DMS79 (cell line): ENCODE measurements at regions not wholly inside any gene's neighbourhood (a gene's known extent, or its start where the extent isn't known, plus 50 kb on each side); places are given as distances from the start of the nearest gene placed in this dataset.

Experiments
- DNase-seq: peaks from one replicate; lab custom pipeline; 2025; lab: John Stamatoyannopoulos, UW

GRCh38 chr11:131121426-131122333, 205.4 kb upstream of the SNX19 start:
- no peak for DNase-seq

DNA sequence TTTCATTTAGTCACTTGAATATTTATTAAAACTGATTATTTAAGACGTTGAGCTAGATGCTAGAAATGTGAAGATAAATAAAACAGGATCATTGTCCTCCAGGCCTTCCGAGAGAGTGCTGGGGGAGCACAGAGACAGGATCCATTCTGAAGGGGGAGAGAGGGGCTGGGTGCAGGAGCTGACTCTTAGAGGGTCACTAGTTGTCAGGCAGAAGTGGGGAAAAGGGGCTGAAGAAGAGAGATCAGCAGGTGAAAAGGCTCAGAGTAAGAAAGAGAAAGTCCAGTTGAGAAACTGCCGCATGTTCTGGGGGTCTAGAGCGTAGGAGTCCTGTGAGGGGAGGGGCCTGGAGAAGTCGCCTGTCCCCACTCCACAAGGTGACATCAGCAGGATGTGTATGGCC, 206.2 kb upstream of the SNX19 start:
- no peak for DNase-seq

GRCh38 chr11:131129474-131129873, 213.2 kb upstream of the SNX19 start:
- DNase-seq = no peak

- DNase-seq = no peak
Observed at GRCh38 chr11:131135611-131136010, 219.3 kb upstream of the SNX19 start.

GRCh38 chr11:131136486-131136885, 220.2 kb upstream of the SNX19 start:
- DNase-seq = no peak

DNA sequence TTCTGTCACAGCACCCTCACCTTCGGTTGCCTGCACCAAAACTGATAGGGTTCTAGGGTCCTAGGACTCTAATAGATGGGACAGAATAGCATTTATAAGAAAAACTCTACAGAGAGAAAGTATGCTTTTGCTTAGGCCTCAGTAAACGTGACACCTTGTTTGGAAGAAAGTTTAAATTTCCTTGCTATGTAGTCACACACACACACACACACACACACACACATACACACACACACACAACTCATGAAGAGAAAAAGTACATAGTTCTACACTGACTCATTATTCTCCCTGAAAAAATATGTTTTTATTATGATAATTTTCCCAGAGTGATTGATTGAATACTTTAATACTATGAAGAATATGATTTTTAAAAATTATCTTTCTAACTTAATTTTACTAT, 220.8 kb upstream of the SNX19 start:
- DNase-seq = no peak

- peak; percentile 5 for DNase-seq
Observed at GRCh38 chr11:131138731-131139130, 222.5 kb upstream of the SNX19 start.

DNA sequence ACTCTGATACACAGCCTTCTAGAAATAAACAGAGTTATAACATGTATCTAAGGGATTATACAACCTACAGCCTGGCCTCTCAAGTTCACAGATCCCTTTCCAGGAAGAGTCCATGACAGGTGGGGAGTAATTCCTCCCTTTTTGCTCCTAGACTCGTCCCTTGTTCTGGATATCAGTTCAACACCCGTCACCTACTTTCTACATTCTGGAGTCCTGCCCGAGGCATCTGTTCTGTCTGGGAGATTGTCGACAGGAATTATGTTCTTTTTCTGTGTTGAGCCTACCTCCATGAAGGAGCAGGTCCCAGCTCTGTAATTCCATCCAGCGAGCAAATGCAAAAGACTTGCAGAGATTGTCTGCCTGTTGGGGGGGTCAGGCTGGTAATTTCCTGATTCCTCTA, 224.6 kb upstream of the NTM start:
- no peak for DNase-seq

- DNase-seq = no peak
Observed at GRCh38 chr11:131146827-131147490, 223.5 kb upstream of the NTM start.

GRCh38 chr11:131154351-131154750, 216.1 kb upstream of the NTM start:
- DNase-seq = no peak

- no peak for DNase-seq
Observed at GRCh38 chr11:131157678-131158077, 212.7 kb upstream of the NTM start.

DNA sequence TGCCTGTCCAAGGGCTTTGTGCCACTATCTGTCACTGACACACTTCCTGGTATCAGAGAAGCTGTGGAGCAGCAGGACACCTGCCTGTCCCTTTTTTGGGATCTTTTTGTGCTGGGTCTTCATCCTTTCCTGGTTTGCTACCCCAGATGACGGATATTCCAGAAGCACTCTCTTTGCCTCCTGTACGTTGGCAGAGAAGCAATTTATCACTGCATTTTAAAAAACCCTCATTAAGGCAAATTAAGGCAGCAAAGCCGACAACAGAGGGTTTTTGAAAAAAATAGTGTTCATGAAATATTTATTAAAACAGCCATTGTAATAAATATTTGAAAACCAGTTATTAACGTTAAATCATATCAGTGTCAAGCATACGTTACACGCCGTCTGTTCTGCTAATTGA, 209.6 kb upstream of the NTM start:
- DNase-seq = no peak

GRCh38 chr11:131163613-131164012, 206.8 kb upstream of the NTM start:
- no peak for DNase-seq

DNA sequence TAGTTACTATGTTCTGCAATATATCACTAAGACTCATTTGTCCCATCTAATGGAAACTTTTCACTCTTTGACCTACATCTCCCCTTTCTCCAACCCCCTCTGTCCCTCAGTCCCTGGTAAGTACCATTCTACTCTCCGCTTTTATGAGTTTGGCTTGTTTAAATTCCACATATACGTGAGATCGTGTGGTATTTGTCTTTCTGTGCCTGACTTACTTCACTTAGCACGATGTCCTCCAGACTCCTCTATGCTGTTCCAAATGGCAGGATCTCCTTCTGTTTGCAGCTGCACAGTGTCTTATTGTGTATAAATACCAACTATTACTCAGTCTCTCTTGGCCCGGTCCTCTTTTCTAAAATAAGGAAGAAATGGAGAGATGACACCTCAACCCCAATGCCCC, 205.4 kb upstream of the NTM start:
- no peak for DNase-seq

- no peak for DNase-seq
Observed at GRCh38 chr11:131168839-131169713, 201.3 kb upstream of the NTM start.

- no peak for DNase-seq
Observed at GRCh38 chr11:131172011-131172410, 198.4 kb upstream of the NTM start.

DNA sequence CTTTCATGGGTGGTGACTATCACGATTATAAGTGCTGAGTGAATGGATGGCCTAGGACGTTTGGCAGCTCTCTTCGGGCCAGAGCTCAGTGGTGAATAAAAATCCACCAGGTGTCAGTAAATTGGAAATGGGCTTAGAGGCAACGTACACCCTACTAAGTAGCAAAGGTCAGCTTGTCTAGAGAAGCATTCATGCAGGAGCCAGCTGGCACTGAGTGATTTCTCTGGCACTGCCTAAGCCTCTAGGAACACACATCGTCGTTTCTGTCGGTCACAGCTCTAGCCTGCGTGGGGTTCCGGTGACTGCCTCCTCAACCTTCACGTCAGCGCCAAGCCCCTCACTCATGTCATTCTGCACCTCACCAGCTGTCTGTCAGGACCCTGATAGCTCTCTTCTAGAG, 192.4 kb upstream of the NTM start:
- no peak for DNase-seq

GRCh38 chr11:131178596-131178995, 191.8 kb upstream of the NTM start:
- DNase-seq = no peak

DNA sequence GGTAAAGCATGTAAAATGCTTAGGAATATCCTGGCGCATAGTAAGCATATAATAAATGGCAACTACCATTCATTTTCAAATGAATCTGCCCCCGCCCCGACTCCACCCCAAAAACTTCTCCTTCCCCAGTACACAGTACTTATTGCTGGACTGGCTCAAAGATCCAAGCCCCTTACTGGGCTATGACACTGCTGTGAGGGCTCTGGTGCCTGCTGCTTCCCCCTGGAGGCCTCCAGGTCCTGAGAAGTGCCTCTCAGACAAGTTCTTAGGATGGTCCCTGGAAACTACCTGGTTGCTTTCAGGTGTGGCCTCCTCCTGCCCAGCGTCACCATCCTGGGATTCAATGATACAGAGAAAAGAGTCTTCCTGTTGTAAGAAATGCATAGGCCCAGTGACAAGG, 190.6 kb upstream of the NTM start:
- DNase-seq = no peak

- no peak for DNase-seq
Observed at GRCh38 chr11:131185915-131186314, 184.5 kb upstream of the NTM start.

- no peak for DNase-seq
Observed at GRCh38 chr11:131186629-131187101, 183.8 kb upstream of the NTM start.

DNA sequence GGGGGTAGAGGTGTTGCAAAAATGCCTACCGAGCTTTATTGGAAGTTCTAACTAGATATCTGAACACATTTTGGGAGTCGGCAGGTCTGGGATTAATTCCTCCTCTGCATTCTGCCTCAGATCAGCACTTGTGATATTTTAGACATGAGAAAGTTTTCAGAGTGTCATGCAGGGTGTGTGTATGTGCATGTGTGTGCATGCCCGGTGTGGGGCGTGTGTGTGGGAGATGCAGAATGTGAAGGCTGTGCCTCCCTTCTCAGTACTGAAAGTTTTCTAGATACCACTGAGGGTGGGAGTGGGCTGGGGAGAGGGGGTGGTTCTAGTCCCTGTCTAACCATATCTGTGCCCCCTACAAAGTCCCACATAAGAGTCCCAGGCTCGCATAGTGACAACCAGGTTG, 180.0 kb upstream of the NTM start:
- DNase-seq = no peak
